ENCODE measurements at regions not wholly inside any gene's neighbourhood (a gene's known extent, or its start where the extent isn't known, plus 50 kb on each side); places are given as distances from the start of the nearest gene placed in this dataset.

GRCh38 chr4:26008737-26009136 is 94.7 kb downstream of the SMIM20 start:
- TF ChIP-seq POLR2AphosphoS5 (IDR thresholded peaks at IDR 0.05; ENCODE audit: borderline replicate concordance, low read depth, low read length): no peak
- TF ChIP-seq EZH2 (IDR thresholded peaks at IDR 0.05): no peak
- TF ChIP-seq FOXP2 (optimal IDR thresholded peaks at IDR 0.05; ENCODE audit: control extremely low read depth, extremely low read length, insufficient read depth): no peak
